ENCODE measurements at regions not wholly inside any gene's neighbourhood (a gene's known extent, or its start where the extent isn't known, plus 50 kb on each side); places are given as distances from the start of the nearest gene placed in this dataset.

- H3K27me3 ChIP-seq (ENCODE audit: control insufficient read depth in 2 of 2, insufficient read depth in 2 of 2, low read length in 2 of 2): peaks cover 0 to 21% of the 10 kb centered on the region in 2 experiments; a peak in 2 of 5 replicates
- TF ChIP-seq DACH1 (IDR thresholded peaks at IDR 0.05; ENCODE audit: partially characterized antibody): no peak
- no peak for TF ChIP-seq XRCC3 (IDR thresholded peaks at IDR 0.05)
- no peak for TF ChIP-seq PTBP1 (IDR thresholded peaks at IDR 0.05; ENCODE audit: low read depth, low read length)
- no peak for TF ChIP-seq PCBP1 (IDR thresholded peaks at IDR 0.05; ENCODE audit: low read depth, low read length, poor library complexity, severe bottlenecking)
- TF ChIP-seq HMBOX1 (IDR thresholded peaks at IDR 0.05): no peak
- TF ChIP-seq POLR2AphosphoS2 (IDR thresholded peaks at IDR 0.05; ENCODE audit: low read length): no peak
- no peak for TF ChIP-seq TCF7 (IDR thresholded peaks at IDR 0.05; ENCODE audit: borderline replicate concordance)
- no peak for TF ChIP-seq HSF4 (CRISPR knock-in tag; IDR thresholded peaks at IDR 0.05; ENCODE audit: borderline replicate concordance)
- TF ChIP-seq ZNF507 (tag; conservative IDR thresholded peaks at IDR 0.05): no peak
- TF ChIP-seq ZNF512 (tag; IDR thresholded peaks at IDR 0.05): no peak
- TF ChIP-seq NELFE (IDR thresholded peaks at IDR 0.05; ENCODE audit: insufficient read depth, insufficient read length): no peak
- TF ChIP-seq STAT5B (CRISPR knock-in tag; IDR thresholded peaks at IDR 0.05): no peak
- no peak for TF ChIP-seq KAT2B (IDR thresholded peaks at IDR 0.05; ENCODE audit: low read depth, low read length)
- no peak for TF ChIP-seq CREM (IDR thresholded peaks at IDR 0.05; ENCODE audit: low read depth)
- DNase-seq (ENCODE audit: extremely low read depth in 1 of 4, low spot score in 3 of 4) (no peak), ATAC-seq (no peak), FAIRE-seq (no peak)
- H2AFZ ChIP-seq (ENCODE audit: low read depth, low read length): no peak overlapping the region
- H3K9ac ChIP-seq (ENCODE audit: insufficient read depth in 1 of 2, low read depth in 2 of 2, low read length in 2 of 2): no peak overlapping the region
- no peak overlapping the region for H3K4me3 ChIP-seq
- no peaks in the 10 kb centered on the region for H3K4me1 ChIP-seq (replicated peaks in 1 of 2; ENCODE audit: control insufficient read depth in 2 of 2, insufficient read depth in 2 of 2, low read length in 2 of 2)
- in situ Hi-C loops (cut with MboI) (no loop called here), intact Hi-C loops (cut with micrococcal nuclease) (no loop called here)
- no peaks in the 10 kb centered on the region for H3K9me1 ChIP-seq (ENCODE audit: control insufficient read depth, insufficient read depth, low read length)
- WGBS (ENCODE audit: insufficient coverage, low coverage, missing lambda C conversion rate): 0% methylated on average over 5 of the region's 5 CpGs
- POLR2A ChIA-PET: no interaction called here
- no TSS peak for BruUV-seq (replicated peaks)
- H3K4me2 ChIP-seq (ENCODE audit: insufficient read depth, low read length): no peak overlapping the region
- CTCF ChIA-PET (ENCODE audit: low intra/inter-chr PET ratio): no interaction called here
- H4K20me1 ChIP-seq (replicated peaks; ENCODE audit: control insufficient read depth, insufficient read depth, low read length): no peaks in the 10 kb centered on the region
- no peaks in the 10 kb centered on the region for H3K36me3 ChIP-seq (ENCODE audit: control insufficient read depth, insufficient read depth, low read length)
- H3K79me2 ChIP-seq (ENCODE audit: control insufficient read depth, insufficient read depth, low read length): no peaks in the 10 kb centered on the region
- H3K9me3 ChIP-seq (replicated peaks; ENCODE audit: control insufficient read depth, insufficient read depth, low read depth, low read length): no peaks in the 10 kb centered on the region
- H3K27ac ChIP-seq (ENCODE audit: extremely low read depth, low read depth, low read length): no peak overlapping the region
These were observed 737.8 kb upstream of the HS6ST1 start for GRCh38 chr2:129056309-129056958.
